Upper lobe of right lung (tissue), 1 donor: ENCODE measurements at regions not wholly inside any gene's neighbourhood (a gene's known extent, or its start where the extent isn't known, plus 50 kb on each side); places are given as distances from the start of the nearest gene placed in this dataset.

Source experiments
- ATAC-seq: fragments of 200-7000 bp; cut with Tn5 transposase; one replicate; pipeline ENCODE4 v1.9.1; 2020; ENCODE audit warnings: mild to moderate bottlenecking, moderate library complexity
- DNase-seq: peaks from one replicate; pipeline ENCODE4 v3.0.0-alpha.2; 2020
- H3K27ac ChIP-seq: fragments of 200-600 bp; one replicate; pipeline ENCODE4 v1.8.0; 2022
- H3K27me3 ChIP-seq: fragments of 200-600 bp; one replicate; pipeline ENCODE4 v1.8.0; 2022; ENCODE audit warnings: mild to moderate bottlenecking
- H3K36me3 ChIP-seq: fragments of 200-600 bp; one replicate; pipeline ENCODE4 v1.8.0; 2022
- H3K4me1 ChIP-seq: fragments of 200-600 bp; one replicate; pipeline ENCODE4 v1.8.0; 2022
- H3K4me3 ChIP-seq: fragments of 200-600 bp; one replicate; pipeline ENCODE4 v1.8.0; 2022; ENCODE audit warnings: mild to moderate bottlenecking
- H3K9me3 ChIP-seq: fragments of 200-600 bp; one replicate; pipeline ENCODE4 v1.8.0; 2022
- intact Hi-C: fragments of 100-400 bp; cut with DNase I; formaldehyde crosslinking; loops from one replicate; pipeline ENCODE4 v1.11.0; 2022
- TF ChIP-seq, protein P1 (sequence below): fragments of 200-600 bp; IDR thresholded peaks from one replicate; pipeline ENCODE4 v1.8.0; 2022; ENCODE audit warnings: antibody characterized with exemption
- donor health status: DM: no; HTN: yes; CAD: no; lungs with severe emphysema.

DNA sequence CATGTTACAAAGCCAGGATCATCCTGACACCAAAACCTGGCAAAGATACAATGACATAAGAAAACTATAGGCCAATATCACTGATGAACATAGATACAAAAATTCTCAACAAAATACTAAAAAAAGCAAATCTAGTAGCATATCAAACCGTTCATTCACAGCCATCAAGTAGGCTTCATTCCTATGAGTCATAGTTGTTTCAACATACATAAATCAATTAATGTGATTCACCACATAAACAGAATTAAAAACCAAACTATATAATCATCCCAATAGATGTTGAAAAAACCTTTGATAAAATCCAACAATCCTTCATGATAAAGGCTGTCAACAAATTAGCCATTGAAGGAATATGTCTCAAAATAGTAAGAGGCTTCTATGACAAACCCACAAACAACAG lies 1007.2 kb upstream of the RAG2 start:
- no peaks in the 10 kb centered on the region for H3K36me3 ChIP-seq
- ATAC-seq (no peak), DNase-seq (no peak)
- no peaks in the 10 kb centered on the region for H3K27me3 ChIP-seq
- H3K4me1 ChIP-seq, result no peaks in the 10 kb centered on the region
- intact Hi-C loops, result no loop called here
- H3K9me3 ChIP-seq, result no peaks in the 10 kb centered on the region
- TF ChIP-seq, protein P1, sequence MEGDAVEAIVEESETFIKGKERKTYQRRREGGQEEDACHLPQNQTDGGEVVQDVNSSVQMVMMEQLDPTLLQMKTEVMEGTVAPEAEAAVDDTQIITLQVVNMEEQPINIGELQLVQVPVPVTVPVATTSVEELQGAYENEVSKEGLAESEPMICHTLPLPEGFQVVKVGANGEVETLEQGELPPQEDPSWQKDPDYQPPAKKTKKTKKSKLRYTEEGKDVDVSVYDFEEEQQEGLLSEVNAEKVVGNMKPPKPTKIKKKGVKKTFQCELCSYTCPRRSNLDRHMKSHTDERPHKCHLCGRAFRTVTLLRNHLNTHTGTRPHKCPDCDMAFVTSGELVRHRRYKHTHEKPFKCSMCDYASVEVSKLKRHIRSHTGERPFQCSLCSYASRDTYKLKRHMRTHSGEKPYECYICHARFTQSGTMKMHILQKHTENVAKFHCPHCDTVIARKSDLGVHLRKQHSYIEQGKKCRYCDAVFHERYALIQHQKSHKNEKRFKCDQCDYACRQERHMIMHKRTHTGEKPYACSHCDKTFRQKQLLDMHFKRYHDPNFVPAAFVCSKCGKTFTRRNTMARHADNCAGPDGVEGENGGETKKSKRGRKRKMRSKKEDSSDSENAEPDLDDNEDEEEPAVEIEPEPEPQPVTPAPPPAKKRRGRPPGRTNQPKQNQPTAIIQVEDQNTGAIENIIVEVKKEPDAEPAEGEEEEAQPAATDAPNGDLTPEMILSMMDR, result no peak
- no peak overlapping the region for H3K4me3 ChIP-seq
- H3K27ac ChIP-seq, result no peak overlapping the region

DNA sequence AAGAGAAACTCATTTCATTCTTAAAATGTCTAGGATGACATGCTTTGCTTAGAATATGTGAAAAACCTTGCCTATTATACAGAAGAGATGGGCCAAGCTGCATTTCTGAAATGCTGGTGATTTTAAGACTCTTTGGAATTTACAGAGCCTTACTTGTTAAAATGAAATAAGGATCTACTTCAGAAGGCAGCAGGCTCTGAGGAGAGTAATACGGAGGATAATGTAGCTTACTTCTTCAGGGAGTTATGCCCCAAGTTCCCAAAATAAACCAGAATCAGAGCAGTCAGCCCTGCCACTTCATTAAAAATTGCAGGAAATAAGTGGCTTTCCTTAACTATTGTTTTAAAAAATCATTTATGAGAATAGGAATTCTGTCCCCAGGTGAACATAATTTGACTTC lies 1000.3 kb upstream of the RAG2 start:
- intact Hi-C loops, result no loop called here
- DNase-seq, result no peak

DNA sequence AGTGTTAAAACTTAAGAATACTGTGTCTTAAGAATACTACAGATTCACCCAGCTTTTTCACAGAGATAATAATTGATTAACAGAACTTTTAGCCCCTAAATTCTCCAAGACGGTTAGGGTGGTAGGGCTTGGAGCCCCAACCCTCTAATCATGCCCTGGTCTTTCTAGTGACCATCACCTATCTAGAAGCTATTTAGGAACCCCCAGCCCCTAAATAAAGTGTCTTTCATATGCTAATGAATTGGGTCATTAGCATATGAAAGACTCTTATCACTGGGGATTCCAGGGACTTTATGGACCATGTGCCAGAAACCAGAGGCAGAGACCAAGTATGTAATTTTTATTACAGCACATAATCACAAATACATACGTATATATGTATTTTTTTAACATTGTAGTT lies 999.7 kb upstream of the RAG2 start:
- TF ChIP-seq, protein P1, result no peak
- Histone ChIP-seq H3K27me3 (no peaks in the 10 kb centered on the region), H3K36me3 (no peaks in the 10 kb centered on the region), H3K4me1 (no peaks in the 10 kb centered on the region), H3K9me3 (no peaks in the 10 kb centered on the region), H3K4me3 (no peak overlapping the region), H3K27ac (no peak overlapping the region)
- intact Hi-C loops, result no loop called here
- no peak for DNase-seq
- no peak for ATAC-seq

More for the DNA sequence above, 1000.3 kb upstream of the RAG2 start:
- H3K4me3 ChIP-seq, result no peak overlapping the region
- H3K27me3 ChIP-seq, result no peaks in the 10 kb centered on the region
- H3K4me1 ChIP-seq, result no peaks in the 10 kb centered on the region
- TF ChIP-seq, protein P1, result no peak
- no peaks in the 10 kb centered on the region for H3K9me3 ChIP-seq
- no peak for ATAC-seq
- H3K27ac ChIP-seq, result no peak overlapping the region
- no peaks in the 10 kb centered on the region for H3K36me3 ChIP-seq

DNA sequence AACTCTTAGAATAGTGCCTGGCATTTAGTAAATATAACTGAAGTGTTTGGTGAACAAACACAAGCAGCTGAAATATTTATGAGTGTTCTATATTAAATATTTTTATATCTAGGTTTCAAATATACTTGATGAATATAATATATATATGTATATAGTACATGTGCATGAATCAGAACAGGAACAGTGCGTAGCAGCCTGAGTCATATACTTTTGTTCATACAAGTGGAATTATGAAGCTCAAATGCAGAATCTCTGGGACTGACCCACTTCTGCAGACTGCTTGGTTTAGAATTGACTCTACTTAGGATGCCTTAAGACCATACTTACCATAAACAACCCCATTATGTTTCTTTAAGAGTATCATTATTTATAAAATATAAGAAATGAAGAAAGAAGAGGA lies 997.8 kb upstream of the RAG2 start:
- Histone ChIP-seq H3K4me3 (no peak overlapping the region), H3K4me1 (no peaks in the 10 kb centered on the region), H3K27ac (no peak overlapping the region), H3K36me3 (no peaks in the 10 kb centered on the region), H3K27me3 (no peaks in the 10 kb centered on the region), H3K9me3 (no peaks in the 10 kb centered on the region)
- intact Hi-C loops, result no loop called here
- ATAC-seq (no peak), DNase-seq (no peak)
- TF ChIP-seq, protein P1, result no peak

DNA sequence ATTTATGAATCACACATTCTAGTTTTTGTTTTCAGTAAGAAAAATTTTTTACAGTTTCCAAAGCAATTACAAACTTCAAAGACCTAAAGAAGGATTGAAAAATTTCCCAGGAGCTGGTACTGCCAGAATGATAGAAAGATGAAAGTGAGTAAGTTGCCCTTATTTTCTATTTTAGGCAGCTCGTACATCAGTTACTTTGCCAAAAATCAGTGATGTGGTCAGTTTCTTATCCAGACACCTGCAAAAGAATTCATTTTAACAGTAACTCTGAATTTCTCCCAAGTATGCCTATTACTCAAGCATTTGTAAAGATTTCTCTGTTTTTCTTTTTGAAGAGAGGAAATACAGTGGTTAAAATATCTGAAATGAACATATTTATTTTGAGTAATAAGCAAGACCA lies 976.3 kb upstream of the RAG2 start:
- TF ChIP-seq, protein P1, result no peak
- DNase-seq, result no peak
- no peaks in the 10 kb centered on the region for H3K9me3 ChIP-seq
- H3K27ac ChIP-seq, result no peak overlapping the region
- H3K4me1 ChIP-seq, result no peaks in the 10 kb centered on the region
- intact Hi-C loops, result no loop called here
- no peak overlapping the region for H3K4me3 ChIP-seq
- no peaks in the 10 kb centered on the region for H3K36me3 ChIP-seq
- H3K27me3 ChIP-seq, result no peaks in the 10 kb centered on the region
- ATAC-seq, result no peak

DNA sequence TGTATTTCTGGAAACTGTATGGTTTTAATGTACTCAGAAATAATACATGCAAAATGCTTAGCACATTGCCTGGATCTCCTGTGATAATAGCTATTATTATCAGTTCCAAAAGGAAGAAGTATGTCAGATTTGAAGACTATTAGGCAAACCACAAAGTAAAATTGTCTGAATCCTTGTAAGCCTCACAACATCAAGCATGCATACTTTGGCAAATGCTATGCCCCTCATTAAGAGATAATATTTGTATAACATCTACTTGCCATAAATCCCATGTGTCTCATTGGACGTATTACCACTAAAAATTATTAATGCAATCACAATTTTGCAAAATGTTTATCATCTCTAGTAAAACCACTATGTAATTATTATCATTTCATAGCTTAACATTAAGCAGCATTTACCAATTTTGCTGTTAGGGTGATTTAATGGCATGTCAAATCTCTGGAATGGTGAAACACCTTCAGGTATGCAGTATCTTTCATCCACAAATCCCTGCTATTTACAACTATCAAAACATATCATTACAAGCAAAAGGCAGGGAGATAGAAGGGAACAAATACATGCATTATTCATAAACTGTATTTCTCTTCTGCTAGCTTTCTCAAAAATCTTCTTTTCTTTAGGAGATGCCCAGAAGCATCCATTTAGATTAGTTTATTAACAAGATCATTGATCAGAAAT lies 974.6 kb upstream of the RAG2 start:
- no peaks in the 10 kb centered on the region for H3K36me3 ChIP-seq
- no peak for DNase-seq
- intact Hi-C loops, result no loop called here
- TF ChIP-seq, protein P1, result no peak
- H3K4me3 ChIP-seq, result no peak overlapping the region
- H3K27me3 ChIP-seq, result no peaks in the 10 kb centered on the region
- no peak overlapping the region for H3K27ac ChIP-seq
- H3K9me3 ChIP-seq, result no peaks in the 10 kb centered on the region
- ATAC-seq, result no peak
- H3K4me1 ChIP-seq, result no peaks in the 10 kb centered on the region
